GM12878 (cell line): ENCODE measurements at regions not wholly inside any gene's neighbourhood (a gene's known extent, or its start where the extent isn't known, plus 50 kb on each side); places are given as distances from the start of the nearest gene placed in this dataset.

Source experiments
- ATAC-seq: fragments of 200-7000 bp; cut with Tn5 transposase; 3 replicates; pipeline ENCODE4 v1.9.1; 2020; ENCODE audit warnings: mild to moderate bottlenecking, moderate library complexity
- BruUV-seq: library from RNA; stranded (reverse); fragments of 400-500 nt; replicated peaks from 2 replicates; lab custom pipeline; 2021; lab: Mats Ljungman, UMichigan
- CTCF ChIA-PET: fragments of 300-600 bp; sonication (Branson Sonifier 250); formaldehyde crosslinking; extraction: SDS; loops from one replicate; lab custom pipeline; 2021; ENCODE audit warnings: inconsistent platforms; lab: Yijun Ruan, JAX
- POLR2A ChIA-PET: fragments of 350-600 bp; formaldehyde crosslinking; extraction: SDS; loops from one replicate; lab custom pipeline; 2021; ENCODE audit warnings: inconsistent platforms; lab: Charles Lee
- RAD21 ChIA-PET: fragments of 300-600 bp; sonication (Branson Sonifier 250); formaldehyde crosslinking; loops from one replicate; lab custom pipeline; 2023; ENCODE audit warnings: antibody characterized with exemption; ENCODE audit not compliant: unreplicated experiment; lab: Charles Lee
- SMC1A ChIA-PET: fragments of 300-600 bp; sonication (Branson Sonifier 250); formaldehyde crosslinking; loops from one replicate; lab custom pipeline; 2023; ENCODE audit not compliant: unreplicated experiment, uncharacterized antibody; lab: Charles Lee
- DNase-seq: peaks from one replicate; pipeline ENCODE4 v3.0.0-alpha.2; 2011; ENCODE audit warnings: low read depth, low spot score
- FAIRE-seq: peaks from 3 replicates; lab custom pipeline; 2011; peaks lifted over from hg19 to GRCh38; lab: Jason Lieb, UNC
- H2AFZ ChIP-seq: 2 replicates; pipeline ENCODE4 v1.6.0; 2011; ENCODE audit warnings: low read depth, low read length, control low read depth; ENCODE audit not compliant: control insufficient read depth
- H3K27ac ChIP-seq: 2 replicates; pipeline ENCODE4 v1.5.1; 2011; ENCODE audit warnings: control low read depth; ENCODE audit not compliant: control insufficient read depth, insufficient read depth
- H3K27me3 ChIP-seq, 2 experiments: replicated peaks in 1 of 2; 2 replicates each; pipeline versions ENCODE4 v1.6.0 to v1.6.1; 2011; ENCODE audit warnings: low read length in 1 of 2; ENCODE audit not compliant: control insufficient read depth in 2 of 2, insufficient read depth in 2 of 2
- H3K36me3 ChIP-seq, 2 experiments: 2 replicates each; pipeline ENCODE4 v1.5.1; 2011; ENCODE audit warnings: low read length in 1 of 2; ENCODE audit not compliant: control insufficient read depth in 2 of 2, insufficient read depth in 2 of 2
- H3K4me1 ChIP-seq: 2 replicates; pipeline ENCODE4 v1.6.1; 2011; ENCODE audit warnings: mild to moderate bottlenecking, low read length, moderate library complexity, mixed read lengths; ENCODE audit not compliant: control insufficient read depth, insufficient read depth
- H3K4me2 ChIP-seq: 2 replicates; pipeline ENCODE4 v1.6.0; 2011; ENCODE audit warnings: control low read depth; ENCODE audit not compliant: control insufficient read depth, insufficient read depth
- H3K4me3 ChIP-seq: fragments of 200-600 bp; sonication (generic); 2 replicates; pipeline ENCODE4 v1.5.1; 2016
- H3K79me2 ChIP-seq: 2 replicates; pipeline ENCODE4 v1.6.0; 2011; ENCODE audit warnings: low read length; ENCODE audit not compliant: control insufficient read depth, insufficient read depth
- H3K9ac ChIP-seq: 2 replicates; pipeline ENCODE4 v1.8.0; 2011; ENCODE audit warnings: low read length, control low read depth, mixed read lengths; ENCODE audit not compliant: control insufficient read depth, insufficient read depth
- H3K9me3 ChIP-seq: replicated peaks from 3 replicates; pipeline ENCODE4 v1.5.1; 2011; ENCODE audit warnings: mild to moderate bottlenecking, low read length; ENCODE audit not compliant: control insufficient read depth, insufficient read depth
- H4K20me1 ChIP-seq: 2 replicates; pipeline ENCODE4 v1.6.0; 2011; ENCODE audit not compliant: control insufficient read depth, insufficient read depth
- CBX5 ChIP-seq: sonication (generic); IDR thresholded peaks from 2 replicates; pipeline ENCODE4 v1.6.1; 2016; ENCODE audit warnings: low read depth, moderate library complexity, mild to moderate bottlenecking, inconsistent platforms
- CHD4 ChIP-seq: fragments of 200-600 bp; sonication (generic); IDR thresholded peaks from 2 replicates; pipeline ENCODE4 v1.6.1; 2016; ENCODE audit warnings: mild to moderate bottlenecking
- HDAC2 ChIP-seq: fragments of 200-600 bp; sonication (generic); IDR thresholded peaks from 2 replicates; pipeline ENCODE4 v1.6.1; 2017
- HDGF ChIP-seq: fragments of 450-650 bp; IDR thresholded peaks from 2 replicates; pipeline ENCODE4 v1.6.1; 2016; ENCODE audit warnings: antibody characterized with exemption
- IRF4 ChIP-seq: IDR thresholded peaks from 2 replicates; pipeline ENCODE4 v1.6.1; 2011; ENCODE audit warnings: low read depth, low read length
- POLR2AphosphoS5 ChIP-seq: IDR thresholded peaks from 2 replicates; pipeline ENCODE4 v1.6.1; 2011; ENCODE audit warnings: mild to moderate bottlenecking, low read length, inconsistent platforms
- SP1 ChIP-seq: IDR thresholded peaks from one replicate; pipeline ENCODE4 v1.6.1; 2011; ENCODE audit warnings: low read depth, low read length
- SUZ12 ChIP-seq: fragments of 200-600 bp; sonication (generic); IDR thresholded peaks from one replicate; pipeline ENCODE4 v1.6.1; 2018; ENCODE audit warnings: antibody characterized with exemption, mild to moderate bottlenecking; ENCODE audit not compliant: unreplicated experiment
- TBL1XR1 ChIP-seq: IDR thresholded peaks from 2 replicates; pipeline ENCODE4 v1.6.1; 2012; ENCODE audit warnings: low read depth, low read length, improper control_type of control experiment
- ZZZ3 ChIP-seq: IDR thresholded peaks from 2 replicates; pipeline ENCODE4 v1.6.1; 2011; ENCODE audit warnings: low read depth; ENCODE audit not compliant: control insufficient read depth, insufficient read length
- WGBS: methylation state at CpG from one replicate; pipeline ENCODE4 v1.1.6; 2016; ENCODE audit warnings: low lambda C conversion rate; ENCODE audit not compliant: insufficient replicate concordance, insufficient coverage; ENCODE audit errors: missing lambda C conversion rate; 5-methylcytosine and 5-hydroxymethylcytosine counted together
- in situ Hi-C: fragments of 300-500 bp; cut with MboI; formaldehyde crosslinking; loops from 9 replicates; pipeline ENCODE4 v1.14.3; 2018; ENCODE audit warnings: mixed read lengths
- intact Hi-C: fragments of 100-400 bp; cut with micrococcal nuclease; formaldehyde crosslinking; loops from one replicate; pipeline ENCODE4 v1.14.2; 2022; ENCODE audit not compliant: unreplicated experiment
- TF ChIP-seq, protein P1 (sequence below): IDR thresholded peaks from 2 replicates; pipeline ENCODE4 v1.6.1; 2012; ENCODE audit warnings: improper control_type of control experiment, low read depth, low read length; ENCODE audit not compliant: insufficient replicate concordance
- TF ChIP-seq, protein P2 (sequence below): fragments of 450-650 bp; IDR thresholded peaks from 2 replicates; pipeline ENCODE4 v1.6.1; 2014; ENCODE audit warnings: mild to moderate bottlenecking
- TF ChIP-seq, protein P3 (sequence below): IDR thresholded peaks from 2 replicates; pipeline ENCODE4 v1.6.1; 2011; ENCODE audit warnings: low read depth, low read length, improper control_type of control experiment, borderline replicate concordance
- TF ChIP-seq, protein P4 (sequence below): fragments of 450-650 bp; formaldehyde crosslinking; IDR thresholded peaks from 2 replicates; pipeline ENCODE4 v1.4.0; 2022; ENCODE audit warnings: mild to moderate bottlenecking, moderate library complexity

DNA sequence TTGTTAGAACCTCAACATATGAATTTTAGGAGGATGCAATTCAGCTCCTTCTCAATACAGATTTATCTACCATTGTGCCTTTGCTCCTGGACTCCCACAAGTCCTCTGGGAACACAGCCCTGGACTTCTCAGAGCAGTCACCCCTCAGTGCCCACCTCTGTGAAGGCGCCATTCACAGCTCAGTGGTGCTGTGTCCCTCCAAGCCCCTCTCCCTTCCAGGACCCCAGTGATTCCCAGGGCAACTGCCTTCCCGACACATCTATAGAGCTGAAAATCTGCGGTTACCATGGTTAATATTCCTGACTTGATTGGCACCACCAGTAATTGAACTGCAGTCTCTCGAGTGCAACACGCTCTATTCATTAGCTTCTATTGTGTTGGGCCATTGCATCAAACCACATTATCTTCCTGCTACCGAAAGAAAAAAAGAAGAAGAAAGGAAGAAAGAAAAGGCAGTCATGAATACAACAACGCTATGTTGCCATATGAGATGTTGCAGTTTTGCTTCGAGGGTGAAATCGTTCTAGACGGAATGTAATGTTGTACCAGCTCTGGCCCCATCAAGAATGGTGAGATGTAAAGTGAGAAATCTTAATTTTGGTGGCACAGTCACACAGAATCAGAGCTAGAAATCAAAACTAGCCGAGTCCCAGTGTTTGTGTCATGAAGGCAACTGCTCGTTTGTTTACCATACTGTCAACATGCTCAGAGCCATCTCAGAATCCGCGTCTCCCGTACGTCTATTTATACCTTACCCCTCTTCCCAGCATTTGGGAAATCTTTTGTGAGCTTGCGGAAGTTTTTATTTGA lies 524.0 kb upstream of the ID2 start:
- ChIA-PET SMC1A (interaction anchor here (0.6 to 2.0 kb wide), 5 partner anchors 11 to 154 kb away, joined by 3 to 8 read pairs (median 3); no protein-coding TSS in a partner anchor), CTCF (interaction anchor here (0.9 to 1.2 kb wide), 2 partner anchors 13 to 41 kb away, joined by 3 read pairs; no protein-coding TSS in a partner anchor), RAD21 (interaction anchor here (0.7 to 1.6 kb wide), 2 partner anchors 11 to 107 kb away, joined by 3 to 4 read pairs; no protein-coding TSS in a partner anchor), POLR2A (no interaction called here)
- ATAC-seq: no peak
- intact Hi-C loops: no loop called here
- Histone ChIP-seq H2AFZ (no peak overlapping the region), H3K9ac (no peak overlapping the region), H4K20me1 (no peaks in the 10 kb centered on the region), H3K27ac (no peak overlapping the region), H3K9me3 (peaks cover 7% of the 10 kb centered on the region; the same call in 2 of the 3 replicates), H3K36me3 (no peaks in the 10 kb centered on the region), H3K4me3 (no peak overlapping the region), H3K4me2 (no peak overlapping the region), H3K4me1 (peaks cover 4% of the 10 kb centered on the region), H3K27me3 (no peaks in the 10 kb centered on the region), H3K79me2 (no peaks in the 10 kb centered on the region)
- BruUV-seq: no TSS peak
- in situ Hi-C loops: no loop called here
- no peak for FAIRE-seq
- 58% methylated on average over 17 of the region's 17 CpGs for WGBS
- no peak for DNase-seq
- TF ChIP-seq, protein P1, sequence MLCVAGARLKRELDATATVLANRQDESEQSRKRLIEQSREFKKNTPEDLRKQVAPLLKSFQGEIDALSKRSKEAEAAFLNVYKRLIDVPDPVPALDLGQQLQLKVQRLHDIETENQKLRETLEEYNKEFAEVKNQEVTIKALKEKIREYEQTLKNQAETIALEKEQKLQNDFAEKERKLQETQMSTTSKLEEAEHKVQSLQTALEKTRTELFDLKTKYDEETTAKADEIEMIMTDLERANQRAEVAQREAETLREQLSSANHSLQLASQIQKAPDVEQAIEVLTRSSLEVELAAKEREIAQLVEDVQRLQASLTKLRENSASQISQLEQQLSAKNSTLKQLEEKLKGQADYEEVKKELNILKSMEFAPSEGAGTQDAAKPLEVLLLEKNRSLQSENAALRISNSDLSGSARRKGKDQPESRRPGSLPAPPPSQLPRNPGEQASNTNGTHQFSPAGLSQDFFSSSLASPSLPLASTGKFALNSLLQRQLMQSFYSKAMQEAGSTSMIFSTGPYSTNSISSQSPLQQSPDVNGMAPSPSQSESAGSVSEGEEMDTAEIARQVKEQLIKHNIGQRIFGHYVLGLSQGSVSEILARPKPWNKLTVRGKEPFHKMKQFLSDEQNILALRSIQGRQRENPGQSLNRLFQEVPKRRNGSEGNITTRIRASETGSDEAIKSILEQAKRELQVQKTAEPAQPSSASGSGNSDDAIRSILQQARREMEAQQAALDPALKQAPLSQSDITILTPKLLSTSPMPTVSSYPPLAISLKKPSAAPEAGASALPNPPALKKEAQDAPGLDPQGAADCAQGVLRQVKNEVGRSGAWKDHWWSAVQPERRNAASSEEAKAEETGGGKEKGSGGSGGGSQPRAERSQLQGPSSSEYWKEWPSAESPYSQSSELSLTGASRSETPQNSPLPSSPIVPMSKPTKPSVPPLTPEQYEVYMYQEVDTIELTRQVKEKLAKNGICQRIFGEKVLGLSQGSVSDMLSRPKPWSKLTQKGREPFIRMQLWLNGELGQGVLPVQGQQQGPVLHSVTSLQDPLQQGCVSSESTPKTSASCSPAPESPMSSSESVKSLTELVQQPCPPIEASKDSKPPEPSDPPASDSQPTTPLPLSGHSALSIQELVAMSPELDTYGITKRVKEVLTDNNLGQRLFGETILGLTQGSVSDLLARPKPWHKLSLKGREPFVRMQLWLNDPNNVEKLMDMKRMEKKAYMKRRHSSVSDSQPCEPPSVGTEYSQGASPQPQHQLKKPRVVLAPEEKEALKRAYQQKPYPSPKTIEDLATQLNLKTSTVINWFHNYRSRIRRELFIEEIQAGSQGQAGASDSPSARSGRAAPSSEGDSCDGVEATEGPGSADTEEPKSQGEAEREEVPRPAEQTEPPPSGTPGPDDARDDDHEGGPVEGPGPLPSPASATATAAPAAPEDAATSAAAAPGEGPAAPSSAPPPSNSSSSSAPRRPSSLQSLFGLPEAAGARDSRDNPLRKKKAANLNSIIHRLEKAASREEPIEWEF: no peak
- TF ChIP-seq ZZZ3 (no peak), SP1 (no peak), CHD4 (no peak), HDGF (no peak), TBL1XR1 (no peak), IRF4 (no peak), CBX5 (no peak), POLR2AphosphoS5 (no peak), SUZ12 (no peak), HDAC2 (no peak)
- TF ChIP-seq, protein P2, sequence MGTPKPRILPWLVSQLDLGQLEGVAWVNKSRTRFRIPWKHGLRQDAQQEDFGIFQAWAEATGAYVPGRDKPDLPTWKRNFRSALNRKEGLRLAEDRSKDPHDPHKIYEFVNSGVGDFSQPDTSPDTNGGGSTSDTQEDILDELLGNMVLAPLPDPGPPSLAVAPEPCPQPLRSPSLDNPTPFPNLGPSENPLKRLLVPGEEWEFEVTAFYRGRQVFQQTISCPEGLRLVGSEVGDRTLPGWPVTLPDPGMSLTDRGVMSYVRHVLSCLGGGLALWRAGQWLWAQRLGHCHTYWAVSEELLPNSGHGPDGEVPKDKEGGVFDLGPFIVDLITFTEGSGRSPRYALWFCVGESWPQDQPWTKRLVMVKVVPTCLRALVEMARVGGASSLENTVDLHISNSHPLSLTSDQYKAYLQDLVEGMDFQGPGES: no peak
- TF ChIP-seq, protein P3, sequence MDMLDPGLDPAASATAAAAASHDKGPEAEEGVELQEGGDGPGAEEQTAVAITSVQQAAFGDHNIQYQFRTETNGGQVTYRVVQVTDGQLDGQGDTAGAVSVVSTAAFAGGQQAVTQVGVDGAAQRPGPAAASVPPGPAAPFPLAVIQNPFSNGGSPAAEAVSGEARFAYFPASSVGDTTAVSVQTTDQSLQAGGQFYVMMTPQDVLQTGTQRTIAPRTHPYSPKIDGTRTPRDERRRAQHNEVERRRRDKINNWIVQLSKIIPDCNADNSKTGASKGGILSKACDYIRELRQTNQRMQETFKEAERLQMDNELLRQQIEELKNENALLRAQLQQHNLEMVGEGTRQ: no peak
- TF ChIP-seq, protein P4, sequence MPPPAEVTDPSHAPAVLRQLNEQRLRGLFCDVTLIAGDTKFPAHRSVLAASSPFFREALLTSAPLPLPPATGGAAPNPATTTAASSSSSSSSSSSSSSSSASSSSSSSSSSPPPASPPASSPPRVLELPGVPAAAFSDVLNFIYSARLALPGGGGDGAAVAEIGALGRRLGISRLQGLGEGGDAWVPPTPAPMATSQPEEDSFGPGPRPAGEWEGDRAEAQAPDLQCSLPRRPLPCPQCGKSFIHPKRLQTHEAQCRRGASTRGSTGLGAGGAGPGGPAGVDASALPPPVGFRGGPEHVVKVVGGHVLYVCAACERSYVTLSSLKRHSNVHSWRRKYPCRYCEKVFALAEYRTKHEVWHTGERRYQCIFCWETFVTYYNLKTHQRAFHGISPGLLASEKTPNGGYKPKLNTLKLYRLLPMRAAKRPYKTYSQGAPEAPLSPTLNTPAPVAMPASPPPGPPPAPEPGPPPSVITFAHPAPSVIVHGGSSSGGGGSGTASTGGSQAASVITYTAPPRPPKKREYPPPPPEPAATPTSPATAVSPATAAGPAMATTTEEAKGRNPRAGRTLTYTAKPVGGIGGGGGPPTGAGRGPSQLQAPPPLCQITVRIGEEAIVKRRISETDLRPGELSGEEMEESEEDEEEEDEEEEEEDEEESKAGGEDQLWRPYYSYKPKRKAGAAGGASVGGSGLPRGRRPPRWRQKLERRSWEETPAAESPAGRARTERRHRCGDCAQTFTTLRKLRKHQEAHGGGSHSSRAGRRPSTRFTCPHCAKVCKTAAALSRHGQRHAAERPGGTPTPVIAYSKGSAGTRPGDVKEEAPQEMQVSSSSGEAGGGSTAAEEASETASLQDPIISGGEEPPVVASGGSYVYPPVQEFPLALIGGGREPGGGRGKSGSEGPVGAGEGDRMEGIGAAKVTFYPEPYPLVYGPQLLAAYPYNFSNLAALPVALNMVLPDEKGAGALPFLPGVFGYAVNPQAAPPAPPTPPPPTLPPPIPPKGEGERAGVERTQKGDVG (CRISPR knock-in tag): no peak
